HCT116 (cell line): ENCODE measurements at regions not wholly inside any gene's neighbourhood (a gene's known extent, or its start where the extent isn't known, plus 50 kb on each side); places are given as distances from the start of the nearest gene placed in this dataset.

ENCODE experiments used
- ATAC-seq: fragments of 200-7000 bp; cut with Tn5 transposase; 2 replicates; pipeline ENCODE4 v1.9.1; 2020; ENCODE audit warnings: mild to moderate bottlenecking, moderate library complexity
- BruUV-seq: library from RNA; stranded (reverse); fragments of 400-500 nt; replicated peaks from 2 replicates; lab custom pipeline; 2021; lab: Mats Ljungman, UMichigan
- CTCF ChIA-PET: fragments of 300-600 bp; sonication (Branson Sonifier 250); formaldehyde crosslinking; loops from one replicate; lab custom pipeline; 2021; ENCODE audit warnings: antibody characterized with exemption; lab: Charles Lee
- POLR2A ChIA-PET: fragments of 300-600, 350-600 bp; sonication (Branson Sonifier 250); formaldehyde crosslinking; loops from one replicate; lab custom pipeline; 2021; ENCODE audit warnings: antibody characterized with exemption; lab: Charles Lee
- RAD21 ChIA-PET, 2 experiments: fragments of 300-600 bp; sonication (Branson Sonifier 250); formaldehyde crosslinking; loops; one replicate each; lab custom pipeline; 2023; ENCODE audit warnings: low total read pairs in 2 of 2; ENCODE audit not compliant: uncharacterized antibody in 2 of 2, unreplicated experiment in 2 of 2, low non-redundant PET in 1 of 2; lab: Charles Lee
- DNase-seq: peaks from one replicate; pipeline ENCODE4 v3.0.0-alpha.2; 2010; ENCODE audit warnings: low read depth, low spot score
- H2AFZ ChIP-seq: fragments of 200-600 bp; shearing (Covaris generic), sonication (generic); 2 replicates; pipeline ENCODE4 v1.6.1; 2017; ENCODE audit warnings: low read depth, mixed run types, mixed read lengths, antibody characterized with exemption, low read length; ENCODE audit not compliant: poor library complexity, severe bottlenecking
- H3K27ac ChIP-seq: 2 replicates; pipeline ENCODE4 v1.5.1; 2012; ENCODE audit warnings: low read depth, low read length
- H3K27me3 ChIP-seq: fragments of 200-600 bp; sonication (generic); 2 replicates; pipeline ENCODE4 v1.6.1; 2016; ENCODE audit warnings: mixed run types, low read length, mixed read lengths; ENCODE audit not compliant: insufficient read depth
- H3K36me3 ChIP-seq, 2 experiments: fragments of 200-500 bp in 1 of 2; fragments of 200-600 bp in 1 of 2; sonication (Bioruptor generic) in 1 of 2; sonication (generic) in 1 of 2; 2 replicates each; pipeline versions ENCODE4 v1.5.1 to v1.6.1; 2014 to 2016; ENCODE audit warnings: low read length in 2 of 2, inconsistent platforms in 1 of 2, mixed read lengths in 1 of 2, mixed run types in 1 of 2; ENCODE audit not compliant: insufficient read depth in 2 of 2, control insufficient read depth in 1 of 2
- H3K4me1 ChIP-seq, 2 experiments: fragments of 200-600 bp in 1 of 2; sonication (generic) in 1 of 2; 2 replicates each; pipeline versions ENCODE4 v1.5.1 to v1.6.1; 2012 to 2017; ENCODE audit warnings: low read length in 2 of 2, inconsistent platforms in 1 of 2, mild to moderate bottlenecking in 1 of 2, mixed read lengths in 1 of 2, mixed run types in 1 of 2, moderate library complexity in 1 of 2; ENCODE audit not compliant: insufficient read depth in 2 of 2, control insufficient read depth in 1 of 2
- H3K4me2 ChIP-seq: fragments of 200-600 bp; sonication (generic); 2 replicates; pipeline ENCODE4 v1.6.1; 2017; ENCODE audit warnings: mixed run types, low read length, mixed read lengths
- H3K4me3 ChIP-seq, 2 experiments: fragments of 200-600 bp in 1 of 2; sonication (generic) in 1 of 2; replicated peaks in 1 of 2; 2 replicates each; pipeline ENCODE4 v1.5.1; 2011 to 2016; ENCODE audit warnings: low read length in 2 of 2, control low read depth in 1 of 2, low read depth in 1 of 2, mild to moderate bottlenecking in 1 of 2, mixed read lengths in 1 of 2, mixed run types in 1 of 2
- H3K79me2 ChIP-seq: fragments of 200-600 bp; sonication (generic); 2 replicates; pipeline ENCODE4 v1.6.1; 2017; ENCODE audit warnings: mild to moderate bottlenecking, mixed run types, low read length, moderate library complexity, mixed read lengths; ENCODE audit not compliant: insufficient read depth
- H3K9ac ChIP-seq: fragments of 200-600 bp; sonication (generic); 2 replicates; pipeline ENCODE4 v1.6.1; 2016; ENCODE audit warnings: low read length, mixed read lengths
- H3K9me2 ChIP-seq: fragments of 200-600 bp; sonication (generic), shearing (Covaris generic); 2 replicates; pipeline ENCODE4 v1.6.1; 2017; ENCODE audit warnings: mixed run types, mild to moderate bottlenecking, moderate library complexity; ENCODE audit not compliant: insufficient read depth
- H3K9me3 ChIP-seq, 2 experiments: fragments of 200-500 bp in 1 of 2; fragments of 200-600 bp in 1 of 2; sonication (Bioruptor generic) in 1 of 2; sonication (generic) in 1 of 2; 2 replicates each; pipeline ENCODE4 v1.6.1; 2014 to 2017; ENCODE audit warnings: low read length in 2 of 2, mixed read lengths in 2 of 2, inconsistent platforms in 1 of 2, low read depth in 1 of 2, mild to moderate bottlenecking in 1 of 2, mixed run types in 1 of 2, moderate library complexity in 1 of 2; ENCODE audit not compliant: control insufficient read depth in 1 of 2, insufficient read depth in 1 of 2
- H4K20me1 ChIP-seq: fragments of 200-600 bp; sonication (generic), shearing (Covaris generic); 2 replicates; pipeline ENCODE4 v1.6.1; 2017; ENCODE audit warnings: mixed run types, mild to moderate bottlenecking, moderate library complexity; ENCODE audit not compliant: insufficient read depth
- EGR1 ChIP-seq: IDR thresholded peaks from 2 replicates; pipeline ENCODE4 v1.6.1; 2012; ENCODE audit warnings: low read depth
- ELF1 ChIP-seq: IDR thresholded peaks from 2 replicates; pipeline ENCODE4 v1.6.1; 2012; ENCODE audit warnings: low read depth, borderline replicate concordance
- EZH2 ChIP-seq: fragments of 200-600 bp; sonication (generic); IDR thresholded peaks from 2 replicates; pipeline ENCODE4 v1.6.1; 2017; ENCODE audit warnings: antibody characterized with exemption, mixed run types
- EZH2phosphoT487 ChIP-seq: fragments of 200-600 bp; IDR thresholded peaks from 2 replicates; pipeline ENCODE4 v1.6.1; 2018; ENCODE audit warnings: antibody characterized with exemption, borderline replicate concordance
- POLR2A ChIP-seq: IDR thresholded peaks from 2 replicates; pipeline ENCODE4 v1.7.0; 2011; ENCODE audit warnings: borderline replicate concordance; ENCODE audit not compliant: insufficient read depth, insufficient read length; ENCODE audit errors: extremely low read depth
- POLR2AphosphoS5 ChIP-seq: IDR thresholded peaks from 2 replicates; pipeline ENCODE4 v1.6.1; 2011; ENCODE audit warnings: mild to moderate bottlenecking, low read depth, low read length, moderate library complexity
- SIN3A ChIP-seq: IDR thresholded peaks from 2 replicates; pipeline ENCODE4 v1.6.1; 2012; ENCODE audit warnings: low read depth
- YY1 ChIP-seq: IDR thresholded peaks from 2 replicates; pipeline ENCODE4 v1.6.1; 2011; ENCODE audit warnings: low read length, low read depth, moderate library complexity, mild to moderate bottlenecking; ENCODE audit not compliant: insufficient replicate concordance; ENCODE audit errors: extremely low read depth
- ZFX ChIP-seq: fragments of 450-650 bp; IDR thresholded peaks from 2 replicates; pipeline ENCODE4 v1.6.1; 2017
- intact Hi-C: fragments of 100-400 bp; cut with micrococcal nuclease; formaldehyde crosslinking; loops from 2 replicates; pipeline ENCODE4 v1.10.0; 2022
- TF ChIP-seq, protein P1 (sequence below), 3 experiments: fragments of 200-600 bp in 1 of 3; sonication (generic) in 1 of 3; IDR thresholded peaks in 2 of 3; conservative IDR thresholded peaks in 1 of 3; 2 replicates each; pipeline ENCODE4 v1.5.1; 2012 to 2017; ENCODE audit warnings: low read depth in 2 of 3, low read length in 2 of 3, antibody characterized with exemption in 1 of 3, borderline replicate concordance in 1 of 3, control low read depth in 1 of 3, mild to moderate bottlenecking in 1 of 3, mixed read lengths in 1 of 3, mixed run types in 1 of 3, moderate library complexity in 1 of 3; ENCODE audit not compliant: insufficient read depth in 1 of 3
- TF ChIP-seq, protein P2 (sequence below): IDR thresholded peaks from 2 replicates; pipeline ENCODE4 v1.6.1; 2012; ENCODE audit warnings: low read depth
- TF ChIP-seq, protein P3 (sequence below): IDR thresholded peaks from 2 replicates; pipeline ENCODE4 v1.6.1; 2012

GRCh38 chr6:3636060-3636459, 115.5 kb downstream of the PXDC1 start:
- Histone ChIP-seq H3K36me3 (no peaks in the 10 kb centered on the region), H3K79me2 (no peaks in the 10 kb centered on the region), H2AFZ (no peak overlapping the region), H3K27me3 (no peaks in the 10 kb centered on the region), H3K9ac (no peak overlapping the region), H3K4me2 (no peak overlapping the region), H3K4me3 (no peak overlapping the region), H4K20me1 (no peaks in the 10 kb centered on the region), H3K4me1 (no peaks in the 10 kb centered on the region), H3K9me2 (no peaks in the 10 kb centered on the region), H3K9me3 (no peaks in the 10 kb centered on the region), H3K27ac (no peak overlapping the region)
- intact Hi-C loops: no loop called here
- CTCF ChIA-PET: no interaction called here
- TF ChIP-seq, protein P1, sequence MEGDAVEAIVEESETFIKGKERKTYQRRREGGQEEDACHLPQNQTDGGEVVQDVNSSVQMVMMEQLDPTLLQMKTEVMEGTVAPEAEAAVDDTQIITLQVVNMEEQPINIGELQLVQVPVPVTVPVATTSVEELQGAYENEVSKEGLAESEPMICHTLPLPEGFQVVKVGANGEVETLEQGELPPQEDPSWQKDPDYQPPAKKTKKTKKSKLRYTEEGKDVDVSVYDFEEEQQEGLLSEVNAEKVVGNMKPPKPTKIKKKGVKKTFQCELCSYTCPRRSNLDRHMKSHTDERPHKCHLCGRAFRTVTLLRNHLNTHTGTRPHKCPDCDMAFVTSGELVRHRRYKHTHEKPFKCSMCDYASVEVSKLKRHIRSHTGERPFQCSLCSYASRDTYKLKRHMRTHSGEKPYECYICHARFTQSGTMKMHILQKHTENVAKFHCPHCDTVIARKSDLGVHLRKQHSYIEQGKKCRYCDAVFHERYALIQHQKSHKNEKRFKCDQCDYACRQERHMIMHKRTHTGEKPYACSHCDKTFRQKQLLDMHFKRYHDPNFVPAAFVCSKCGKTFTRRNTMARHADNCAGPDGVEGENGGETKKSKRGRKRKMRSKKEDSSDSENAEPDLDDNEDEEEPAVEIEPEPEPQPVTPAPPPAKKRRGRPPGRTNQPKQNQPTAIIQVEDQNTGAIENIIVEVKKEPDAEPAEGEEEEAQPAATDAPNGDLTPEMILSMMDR (IDR thresholded peaks at IDR 0.05 in 2 of 3, conservative IDR thresholded peaks at IDR 0.05 in 1 of 3; ENCODE audit: borderline replicate concordance in 1 of 3, insufficient read depth in 1 of 3, low read depth in 2 of 3, low read length in 2 of 3): no peak
- TF ChIP-seq SIN3A (no peak), ELF1 (no peak)
- no peak for ATAC-seq
- no peak for DNase-seq
- POLR2A ChIA-PET: no interaction called here
- BruUV-seq: no TSS peak
- RAD21 ChIA-PET: no interaction called here

- Histone ChIP-seq H3K4me2 (no peak overlapping the region), H2AFZ (no peak overlapping the region), H3K79me2 (no peaks in the 10 kb centered on the region), H3K27me3 (no peaks in the 10 kb centered on the region), H3K9me3 (no peaks in the 10 kb centered on the region), H3K4me3 (no peak overlapping the region), H3K9ac (no peak overlapping the region), H3K36me3 (no peaks in the 10 kb centered on the region), H3K27ac (no peak overlapping the region), H4K20me1 (no peaks in the 10 kb centered on the region), H3K9me2 (no peaks in the 10 kb centered on the region), H3K4me1 (no peaks in the 10 kb centered on the region)
- ChIA-PET RAD21 (no interaction called here), POLR2A (no interaction called here), CTCF (no interaction called here)
- ATAC-seq: no peak
- BruUV-seq: no TSS peak
- intact Hi-C loops: no loop called here
- DNase-seq: no peak
- no peak for TF ChIP-seq EZH2
- TF ChIP-seq EZH2phosphoT487: no peak
- no peak for TF ChIP-seq EGR1
- no peak for TF ChIP-seq ZFX
- no peak for TF ChIP-seq POLR2AphosphoS5
- no peak for TF ChIP-seq POLR2A
- TF ChIP-seq, protein P2, sequence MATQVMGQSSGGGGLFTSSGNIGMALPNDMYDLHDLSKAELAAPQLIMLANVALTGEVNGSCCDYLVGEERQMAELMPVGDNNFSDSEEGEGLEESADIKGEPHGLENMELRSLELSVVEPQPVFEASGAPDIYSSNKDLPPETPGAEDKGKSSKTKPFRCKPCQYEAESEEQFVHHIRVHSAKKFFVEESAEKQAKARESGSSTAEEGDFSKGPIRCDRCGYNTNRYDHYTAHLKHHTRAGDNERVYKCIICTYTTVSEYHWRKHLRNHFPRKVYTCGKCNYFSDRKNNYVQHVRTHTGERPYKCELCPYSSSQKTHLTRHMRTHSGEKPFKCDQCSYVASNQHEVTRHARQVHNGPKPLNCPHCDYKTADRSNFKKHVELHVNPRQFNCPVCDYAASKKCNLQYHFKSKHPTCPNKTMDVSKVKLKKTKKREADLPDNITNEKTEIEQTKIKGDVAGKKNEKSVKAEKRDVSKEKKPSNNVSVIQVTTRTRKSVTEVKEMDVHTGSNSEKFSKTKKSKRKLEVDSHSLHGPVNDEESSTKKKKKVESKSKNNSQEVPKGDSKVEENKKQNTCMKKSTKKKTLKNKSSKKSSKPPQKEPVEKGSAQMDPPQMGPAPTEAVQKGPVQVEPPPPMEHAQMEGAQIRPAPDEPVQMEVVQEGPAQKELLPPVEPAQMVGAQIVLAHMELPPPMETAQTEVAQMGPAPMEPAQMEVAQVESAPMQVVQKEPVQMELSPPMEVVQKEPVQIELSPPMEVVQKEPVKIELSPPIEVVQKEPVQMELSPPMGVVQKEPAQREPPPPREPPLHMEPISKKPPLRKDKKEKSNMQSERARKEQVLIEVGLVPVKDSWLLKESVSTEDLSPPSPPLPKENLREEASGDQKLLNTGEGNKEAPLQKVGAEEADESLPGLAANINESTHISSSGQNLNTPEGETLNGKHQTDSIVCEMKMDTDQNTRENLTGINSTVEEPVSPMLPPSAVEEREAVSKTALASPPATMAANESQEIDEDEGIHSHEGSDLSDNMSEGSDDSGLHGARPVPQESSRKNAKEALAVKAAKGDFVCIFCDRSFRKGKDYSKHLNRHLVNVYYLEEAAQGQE: no peak
- TF ChIP-seq, protein P1 (IDR thresholded peaks at IDR 0.05 in 2 of 3, conservative IDR thresholded peaks at IDR 0.05 in 1 of 3; ENCODE audit: borderline replicate concordance in 1 of 3, insufficient read depth in 1 of 3, low read depth in 2 of 3, low read length in 2 of 3): no peak
- TF ChIP-seq, protein P3, sequence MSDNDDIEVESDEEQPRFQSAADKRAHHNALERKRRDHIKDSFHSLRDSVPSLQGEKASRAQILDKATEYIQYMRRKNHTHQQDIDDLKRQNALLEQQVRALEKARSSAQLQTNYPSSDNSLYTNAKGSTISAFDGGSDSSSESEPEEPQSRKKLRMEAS: no peak
- no peak for TF ChIP-seq YY1
- no peak for TF ChIP-seq ELF1
These were observed 116.0 kb downstream of the PXDC1 start for GRCh38 chr6:3635482-3635881.
